AG04449 (cell line): ENCODE measurements at regions not wholly inside any gene's neighbourhood (a gene's known extent, or its start where the extent isn't known, plus 50 kb on each side); places are given as distances from the start of the nearest gene placed in this dataset.

Experiments used
- CTCF ChIA-PET: fragments of 350-600 bp; formaldehyde crosslinking; extraction: SDS; loops from one replicate; lab custom pipeline; 2021; ENCODE audit warnings: antibody characterized with exemption; lab: Yijun Ruan, JAX
- POLR2A ChIA-PET: fragments of 400-600, 350-600 bp; formaldehyde crosslinking; extraction: SDS; loops from one replicate; lab custom pipeline; 2020; ENCODE audit warnings: antibody characterized with exemption, inconsistent platforms; lab: Yijun Ruan, JAX
- DNase-seq: peaks from one replicate; pipeline ENCODE4 v3.0.0-alpha.2; 2010; ENCODE audit warnings: low read depth, low spot score
- H3K4me3 ChIP-seq: 2 replicates; pipeline ENCODE4 v1.5.1; 2011; ENCODE audit warnings: low read depth, mild to moderate bottlenecking, control low read depth, low read length
- CTCF ChIP-seq: IDR thresholded peaks from one replicate; pipeline ENCODE4 v1.5.1; 2011; ENCODE audit warnings: mild to moderate bottlenecking, moderate library complexity, low read length, control low read depth, inconsistent platforms; ENCODE audit not compliant: insufficient read depth; ENCODE audit errors: missing control alignments

DNA sequence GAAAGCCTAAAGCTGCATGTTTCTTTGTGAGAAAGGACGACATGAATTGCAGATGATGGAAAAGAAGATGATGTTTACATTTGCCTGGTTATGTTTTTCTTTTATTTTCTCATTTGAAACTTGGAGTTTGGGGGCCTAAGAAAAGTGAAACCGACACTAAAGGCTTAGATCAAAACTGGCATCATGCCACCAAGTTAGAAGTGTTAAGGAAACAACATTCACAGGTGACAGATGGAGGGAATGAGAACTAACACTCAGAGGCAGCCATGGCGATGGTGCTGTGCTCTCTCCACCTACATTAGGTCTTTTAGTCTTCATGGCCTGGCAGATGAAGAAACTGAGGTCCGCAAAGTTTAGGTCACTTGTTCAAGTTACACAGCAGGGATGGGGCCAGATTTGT, 923.6 kb downstream of the TUSC7 start:
- TF ChIP-seq CTCF: no peak
- no peak for DNase-seq
- ChIA-PET CTCF (interaction anchor here (1.4 kb wide), 1 partner anchor 22 kb away, joined by 3 read pairs; no protein-coding TSS in a partner anchor), POLR2A (no interaction called here)
- no peak overlapping the region for H3K4me3 ChIP-seq

DNA sequence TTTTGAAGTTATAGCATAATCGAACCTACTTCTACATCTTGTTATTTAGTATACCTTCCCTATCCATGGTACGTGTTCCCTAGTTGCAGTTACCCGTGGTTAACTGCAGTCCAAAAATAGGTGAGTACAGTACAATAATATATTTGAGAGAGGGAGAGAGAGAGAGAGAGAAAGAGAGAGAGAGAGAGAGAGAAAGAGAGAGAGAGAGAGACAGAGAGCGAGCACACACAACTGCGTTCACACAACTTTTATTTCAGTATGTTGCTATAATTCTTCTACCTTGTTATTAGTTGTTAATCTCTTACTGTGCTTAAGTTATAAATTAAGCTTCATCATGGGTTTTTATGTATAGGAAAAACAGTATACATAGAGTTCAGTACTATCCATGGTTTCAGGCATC, 928.1 kb downstream of the TUSC7 start:
- TF ChIP-seq CTCF: no peak
- DNase-seq: no peak
- CTCF ChIA-PET: no interaction called here
- POLR2A ChIA-PET: no interaction called here
- H3K4me3 ChIP-seq: no peak overlapping the region

GRCh38 chr3:117644203-117644602, 934.6 kb downstream of the TUSC7 start:
- H3K4me3 ChIP-seq: no peak overlapping the region
- TF ChIP-seq CTCF: no peak
- ChIA-PET POLR2A (no interaction called here), CTCF (interaction anchor here (0.9 kb wide), 1 partner anchor 12 kb away, joined by 3 read pairs; no protein-coding TSS in a partner anchor)
- DNase-seq: no peak

- no peak for TF ChIP-seq CTCF
- no peak for DNase-seq
- CTCF ChIA-PET: no interaction called here
- no peak overlapping the region for H3K4me3 ChIP-seq
- POLR2A ChIA-PET: no interaction called here
Measured at GRCh38 chr3:117645561-117646242, 936.1 kb downstream of the TUSC7 start.

GRCh38 chr3:117647435-117647834, 937.9 kb downstream of the TUSC7 start:
- ChIA-PET CTCF (no interaction called here), POLR2A (no interaction called here)
- DNase-seq: no peak
- TF ChIP-seq CTCF: no peak
- no peak overlapping the region for H3K4me3 ChIP-seq

GRCh38 chr3:117651246-117651645, 941.7 kb downstream of the TUSC7 start:
- ChIA-PET CTCF (no interaction called here), POLR2A (no interaction called here)
- TF ChIP-seq CTCF: no peak
- no peak for DNase-seq
- H3K4me3 ChIP-seq: no peak overlapping the region
